HepG2 (cell line): ENCODE measurements at regions not wholly inside any gene's neighbourhood (a gene's known extent, or its start where the extent isn't known, plus 50 kb on each side); places are given as distances from the start of the nearest gene placed in this dataset.

Source experiments
- JDP2 ChIP-seq: sonication (generic); formaldehyde crosslinking; IDR thresholded peaks from 2 replicates; pipeline ENCODE4 v1.8.1; 2022; ENCODE audit warnings: missing genetic modification reagents, borderline replicate concordance
- MYC ChIP-seq: sonication (generic); formaldehyde crosslinking; IDR thresholded peaks from 2 replicates; pipeline ENCODE4 v1.9.0; 2021; ENCODE audit warnings: missing genetic modification reagents, borderline replicate concordance
- PHF5A ChIP-seq: IDR thresholded peaks from one replicate; pipeline ENCODE4 v1.6.1; 2018; ENCODE audit warnings: low read depth, missing genetic modification reagents; ENCODE audit not compliant: unreplicated experiment
- THRA ChIP-seq: sonication (generic); formaldehyde crosslinking; IDR thresholded peaks from 2 replicates; pipeline ENCODE4 v1.4.0; 2020; ENCODE audit warnings: missing genetic modification reagents, borderline replicate concordance
- ZNF343 ChIP-seq: sonication (generic); formaldehyde crosslinking; IDR thresholded peaks from 2 replicates; pipeline ENCODE4 v1.4.0; 2020; ENCODE audit warnings: mild to moderate bottlenecking, missing genetic modification reagents
- ZNF501 ChIP-seq: sonication (generic); formaldehyde crosslinking; IDR thresholded peaks from 2 replicates; pipeline ENCODE4 v1.5.1; 2020; ENCODE audit warnings: mild to moderate bottlenecking, moderate library complexity, missing genetic modification reagents
- ZNF749 ChIP-seq: sonication (generic); formaldehyde crosslinking; IDR thresholded peaks from 2 replicates; pipeline ENCODE4 v1.8.0; 2022; ENCODE audit warnings: mild to moderate bottlenecking, missing genetic modification reagents, moderate library complexity, borderline replicate concordance
- TF ChIP-seq, protein P1 (sequence below): sonication (generic); formaldehyde crosslinking; IDR thresholded peaks from 2 replicates; pipeline ENCODE4 v1.8.1; 2022; ENCODE audit warnings: low read depth, mild to moderate bottlenecking, missing genetic modification reagents
- TF ChIP-seq, protein P2 (sequence below): sonication (generic); formaldehyde crosslinking; IDR thresholded peaks from 2 replicates; pipeline ENCODE4 v1.8.0; 2022; ENCODE audit warnings: mild to moderate bottlenecking, missing genetic modification reagents; ENCODE audit not compliant: insufficient replicate concordance
- TF ChIP-seq, protein P3 (sequence below): sonication (generic); formaldehyde crosslinking; IDR thresholded peaks from 2 replicates; pipeline ENCODE4 v1.9.0; 2022; ENCODE audit warnings: low read depth, missing genetic modification reagents

DNA sequence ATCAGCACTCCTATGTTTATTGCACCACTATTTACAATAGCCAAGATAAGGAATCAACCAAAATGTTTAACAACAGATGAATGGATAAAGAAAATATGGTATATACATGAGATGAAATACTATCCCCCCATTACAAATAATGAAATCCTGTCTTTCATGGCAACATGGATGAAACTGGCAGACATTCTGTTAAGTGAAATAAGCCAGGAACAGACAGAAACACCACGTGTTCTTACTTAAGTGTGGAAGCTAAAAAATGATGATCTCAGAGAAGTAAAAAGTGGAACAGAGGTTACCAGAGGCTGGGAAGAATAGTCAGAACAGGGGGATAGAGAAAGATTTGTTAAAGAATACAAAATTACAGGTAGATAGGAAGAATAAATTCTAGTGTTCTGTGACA lies 113.7 kb upstream of the MDM1 start (continued):
- TF ChIP-seq THRA (CRISPR knock-in tag) (no peak), ZNF343 (CRISPR knock-in tag) (no peak), ZNF501 (CRISPR knock-in tag) (no peak), MYC (no peak), JDP2 (CRISPR knock-in tag) (no peak), PHF5A (no peak), ZNF749 (CRISPR knock-in tag) (no peak)
- TF ChIP-seq, protein P1, sequence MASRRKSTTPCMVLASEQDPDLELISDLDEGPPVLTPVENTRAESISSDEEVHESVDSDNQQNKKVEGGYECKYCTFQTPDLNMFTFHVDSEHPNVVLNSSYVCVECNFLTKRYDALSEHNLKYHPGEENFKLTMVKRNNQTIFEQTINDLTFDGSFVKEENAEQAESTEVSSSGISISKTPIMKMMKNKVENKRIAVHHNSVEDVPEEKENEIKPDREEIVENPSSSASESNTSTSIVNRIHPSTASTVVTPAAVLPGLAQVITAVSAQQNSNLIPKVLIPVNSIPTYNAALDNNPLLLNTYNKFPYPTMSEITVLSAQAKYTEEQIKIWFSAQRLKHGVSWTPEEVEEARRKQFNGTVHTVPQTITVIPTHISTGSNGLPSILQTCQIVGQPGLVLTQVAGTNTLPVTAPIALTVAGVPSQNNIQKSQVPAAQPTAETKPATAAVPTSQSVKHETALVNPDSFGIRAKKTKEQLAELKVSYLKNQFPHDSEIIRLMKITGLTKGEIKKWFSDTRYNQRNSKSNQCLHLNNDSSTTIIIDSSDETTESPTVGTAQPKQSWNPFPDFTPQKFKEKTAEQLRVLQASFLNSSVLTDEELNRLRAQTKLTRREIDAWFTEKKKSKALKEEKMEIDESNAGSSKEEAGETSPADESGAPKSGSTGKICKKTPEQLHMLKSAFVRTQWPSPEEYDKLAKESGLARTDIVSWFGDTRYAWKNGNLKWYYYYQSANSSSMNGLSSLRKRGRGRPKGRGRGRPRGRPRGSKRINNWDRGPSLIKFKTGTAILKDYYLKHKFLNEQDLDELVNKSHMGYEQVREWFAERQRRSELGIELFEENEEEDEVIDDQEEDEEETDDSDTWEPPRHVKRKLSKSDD (CRISPR knock-in tag) = no peak
- TF ChIP-seq, protein P2, sequence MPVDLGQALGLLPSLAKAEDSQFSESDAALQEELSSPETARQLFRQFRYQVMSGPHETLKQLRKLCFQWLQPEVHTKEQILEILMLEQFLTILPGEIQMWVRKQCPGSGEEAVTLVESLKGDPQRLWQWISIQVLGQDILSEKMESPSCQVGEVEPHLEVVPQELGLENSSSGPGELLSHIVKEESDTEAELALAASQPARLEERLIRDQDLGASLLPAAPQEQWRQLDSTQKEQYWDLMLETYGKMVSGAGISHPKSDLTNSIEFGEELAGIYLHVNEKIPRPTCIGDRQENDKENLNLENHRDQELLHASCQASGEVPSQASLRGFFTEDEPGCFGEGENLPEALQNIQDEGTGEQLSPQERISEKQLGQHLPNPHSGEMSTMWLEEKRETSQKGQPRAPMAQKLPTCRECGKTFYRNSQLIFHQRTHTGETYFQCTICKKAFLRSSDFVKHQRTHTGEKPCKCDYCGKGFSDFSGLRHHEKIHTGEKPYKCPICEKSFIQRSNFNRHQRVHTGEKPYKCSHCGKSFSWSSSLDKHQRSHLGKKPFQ = no peak
- TF ChIP-seq, protein P3, sequence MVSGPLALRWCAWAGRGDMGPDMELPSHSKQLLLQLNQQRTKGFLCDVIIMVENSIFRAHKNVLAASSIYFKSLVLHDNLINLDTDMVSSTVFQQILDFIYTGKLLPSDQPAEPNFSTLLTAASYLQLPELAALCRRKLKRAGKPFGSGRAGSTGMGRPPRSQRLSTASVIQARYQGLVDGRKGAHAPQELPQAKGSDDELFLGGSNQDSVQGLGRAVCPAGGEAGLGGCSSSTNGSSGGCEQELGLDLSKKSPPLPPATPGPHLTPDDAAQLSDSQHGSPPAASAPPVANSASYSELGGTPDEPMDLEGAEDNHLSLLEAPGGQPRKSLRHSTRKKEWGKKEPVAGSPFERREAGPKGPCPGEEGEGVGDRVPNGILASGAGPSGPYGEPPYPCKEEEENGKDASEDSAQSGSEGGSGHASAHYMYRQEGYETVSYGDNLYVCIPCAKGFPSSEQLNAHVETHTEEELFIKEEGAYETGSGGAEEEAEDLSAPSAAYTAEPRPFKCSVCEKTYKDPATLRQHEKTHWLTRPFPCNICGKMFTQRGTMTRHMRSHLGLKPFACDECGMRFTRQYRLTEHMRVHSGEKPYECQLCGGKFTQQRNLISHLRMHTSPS (CRISPR knock-in tag) = no peak
- TF ChIP-seq, all 625 proteins: peak for 0
